ENCODE measurements at regions not wholly inside any gene's neighbourhood (a gene's known extent, or its start where the extent isn't known, plus 50 kb on each side); places are given as distances from the start of the nearest gene placed in this dataset.
"Not testable (repeated sequence)": the region's sequence is repeated elsewhere in the genome, so short reads cannot be mapped to it uniquely, and the experiment has no call there.

- H3K27ac Mint-ChIP-seq: peak overlapping the region; percentile 89
These were observed 75.3 kb upstream of the VKORC1L1 start for GRCh38 chr7:65797566-65797965.

GRCh38 chr7:65798111-65799075, 74.5 kb upstream of the VKORC1L1 start:
- Mint-ChIP-seq H3K4me1 (peaks cover 39% of the 10 kb centered on the region), H3K27ac (peak overlapping the region; percentile 89), H3K4me3 (peak overlapping the region; percentile 55), H3K9me3 (ENCODE audit: low read depth) (no peaks in the 10 kb centered on the region), H3K36me3 (peaks cover 21% of the 10 kb centered on the region), H3K27me3 (no peaks in the 10 kb centered on the region)
- CTCF ChIA-PET: interaction anchor here (2.3 kb wide), 1 partner anchor 49 kb away, joined by 5 read pairs; no protein-coding TSS in a partner anchor
- ATAC-seq (peak; percentile 99), DNase-seq (peak; percentile 66)

More at GRCh38 chr7:65797566-65797965, 75.3 kb upstream of the VKORC1L1 start:
- not testable (repeated sequence) for H3K4me3 Mint-ChIP-seq; DNase-seq; H3K27me3 Mint-ChIP-seq; ATAC-seq; H3K9me3 Mint-ChIP-seq (ENCODE audit: low read depth)
- Mint-ChIP-seq H3K4me1 (peaks cover 39% of the 10 kb centered on the region), H3K36me3 (peaks cover 21% of the 10 kb centered on the region)
- CTCF ChIA-PET: interaction anchor here (2.3 kb wide), 1 partner anchor 48 kb away, joined by 5 read pairs; no protein-coding TSS in a partner anchor

GRCh38 chr7:65800191-65800590, 72.7 kb upstream of the VKORC1L1 start:
- DNase-seq; H3K4me3 Mint-ChIP-seq; CTCF ChIA-PET; ATAC-seq; H3K27me3 Mint-ChIP-seq; H3K9me3 Mint-ChIP-seq (ENCODE audit: low read depth): not testable (repeated sequence)
- H3K36me3 Mint-ChIP-seq: peaks cover 27% of the 10 kb centered on the region
- H3K4me1 Mint-ChIP-seq: peaks cover 39% of the 10 kb centered on the region
- H3K27ac Mint-ChIP-seq: peak overlapping the region; percentile 56

GRCh38 chr7:65800890-65801341, 72.0 kb upstream of the VKORC1L1 start:
- Mint-ChIP-seq H3K27ac (no peak overlapping the region), H3K4me1 (peaks cover 37% of the 10 kb centered on the region), H3K4me3 (no peak overlapping the region), H3K36me3 (peaks cover 27% of the 10 kb centered on the region), H3K27me3 (no peaks in the 10 kb centered on the region), H3K9me3 (ENCODE audit: low read depth) (no peaks in the 10 kb centered on the region)
- DNase-seq: no peak
- ATAC-seq: no peak
- CTCF ChIA-PET: no interaction called here

GRCh38 chr7:65804887-65805286, 68.0 kb upstream of the VKORC1L1 start:
- Mint-ChIP-seq H3K9me3 (ENCODE audit: low read depth) (peaks cover 2% of the 10 kb centered on the region), H3K4me1 (peaks cover 18% of the 10 kb centered on the region), H3K36me3 (peaks cover 25% of the 10 kb centered on the region), H3K27ac (no peak overlapping the region), H3K4me3 (no peak overlapping the region), H3K27me3 (no peaks in the 10 kb centered on the region)
- ATAC-seq (no peak), DNase-seq (no peak)
- CTCF ChIA-PET: no interaction called here

- Mint-ChIP-seq H3K4me1 (peaks cover 26% of the 10 kb centered on the region), H3K36me3 (peaks cover 17% of the 10 kb centered on the region)
- ATAC-seq; H3K27ac Mint-ChIP-seq; H3K27me3 Mint-ChIP-seq; H3K9me3 Mint-ChIP-seq (ENCODE audit: low read depth); H3K4me3 Mint-ChIP-seq; CTCF ChIA-PET; DNase-seq: not testable (repeated sequence)
These were observed 65.8 kb upstream of the VKORC1L1 start for GRCh38 chr7:65807067-65807466.

GRCh38 chr7:65809259-65809981, 63.5 kb upstream of the VKORC1L1 start:
- Mint-ChIP-seq H3K27me3 (no peaks in the 10 kb centered on the region), H3K4me3 (peak overlapping the region; percentile 6), H3K36me3 (peaks cover 14% of the 10 kb centered on the region), H3K9me3 (ENCODE audit: low read depth) (peaks cover 2% of the 10 kb centered on the region), H3K4me1 (peaks cover 26% of the 10 kb centered on the region), H3K27ac (peak overlapping the region; percentile 64)
- DNase-seq (peak; percentile 62), ATAC-seq (peak; percentile 81)
- CTCF ChIA-PET: interaction anchor here (0.6 kb wide), 1 partner anchor 30 kb away, joined by 3 read pairs; no protein-coding TSS in a partner anchor

GRCh38 chr7:65809982-65810288, 62.9 kb upstream of the VKORC1L1 start:
- Mint-ChIP-seq H3K27me3 (no peaks in the 10 kb centered on the region), H3K27ac (peak overlapping the region; percentile 64), H3K9me3 (ENCODE audit: low read depth) (peaks cover 2% of the 10 kb centered on the region), H3K36me3 (peaks cover 11% of the 10 kb centered on the region), H3K4me3 (peak overlapping the region; percentile 6), H3K4me1 (peaks cover 26% of the 10 kb centered on the region)
- DNase-seq (no peak), ATAC-seq (no peak)
- CTCF ChIA-PET: no interaction called here

GRCh38 chr7:65812281-65812680, 60.6 kb upstream of the VKORC1L1 start:
- CTCF ChIA-PET: no interaction called here
- ATAC-seq (no peak), DNase-seq (no peak)
- Mint-ChIP-seq H3K4me1 (peaks cover 26% of the 10 kb centered on the region), H3K36me3 (peaks cover 10% of the 10 kb centered on the region), H3K27ac (no peak overlapping the region), H3K9me3 (ENCODE audit: low read depth) (peaks cover 2% of the 10 kb centered on the region), H3K27me3 (no peaks in the 10 kb centered on the region), H3K4me3 (no peak overlapping the region)

GRCh38 chr7:65814556-65815167, 58.2 kb upstream of the VKORC1L1 start:
- H3K27me3 Mint-ChIP-seq; H3K9me3 Mint-ChIP-seq (ENCODE audit: low read depth); H3K4me3 Mint-ChIP-seq; DNase-seq; CTCF ChIA-PET; ATAC-seq; H3K36me3 Mint-ChIP-seq; H3K27ac Mint-ChIP-seq: not testable (repeated sequence)
- peaks cover 14% of the 10 kb centered on the region for H3K4me1 Mint-ChIP-seq

GRCh38 chr7:65820287-65820950, 52.5 kb upstream of the VKORC1L1 start:
- Mint-ChIP-seq H3K27me3 (no peaks in the 10 kb centered on the region), H3K36me3 (peaks cover 3% of the 10 kb centered on the region)

More at GRCh38 chr7:65820287-65820950, 52.5 kb upstream of the VKORC1L1 start:
- DNase-seq (no peak), ATAC-seq (no peak)
- H3K27ac Mint-ChIP-seq: no peak overlapping the region
- H3K4me1 Mint-ChIP-seq: no peaks in the 10 kb centered on the region
- CTCF ChIA-PET: no interaction called here
- H3K4me3 Mint-ChIP-seq: no peak overlapping the region
- no peaks in the 10 kb centered on the region for H3K9me3 Mint-ChIP-seq (ENCODE audit: low read depth)
